ENCODE measurements at regions not wholly inside any gene's neighbourhood (a gene's known extent, or its start where the extent isn't known, plus 50 kb on each side); places are given as distances from the start of the nearest gene placed in this dataset.

- H3K27ac ChIP-seq (ENCODE audit: insufficient read depth, low read depth, low read length), result no peak overlapping the region
- peaks cover 1 to 3% of the 10 kb centered on the region in 2 experiments for H3K27me3 ChIP-seq (ENCODE audit: control insufficient read depth in 2 of 2, insufficient read depth in 2 of 2, low read length in 2 of 2)
- no peak overlapping the region for H2AFZ ChIP-seq (ENCODE audit: low read depth, low read length)
- intact Hi-C loops (cut with micrococcal nuclease) (no loop called here), dilution Hi-C loops (cut with MboI; ENCODE audit: extremely low pct_ligation_motif_present, low sequenced_read_pairs) (no loop called here)
- H3K9ac ChIP-seq (replicated peaks; ENCODE audit: extremely low read depth, insufficient read depth, low read length), result no peak overlapping the region
- H3K4me2 ChIP-seq (ENCODE audit: insufficient read depth, low read length), result no peak overlapping the region
- ChIA-PET CTCF (interaction anchor here (1.0 kb wide), 1 partner anchor 14 kb away, joined by 3 read pairs; no protein-coding TSS in a partner anchor), POLR2A (no interaction called here)
- no peaks in the 10 kb centered on the region for H3K79me2 ChIP-seq (ENCODE audit: control insufficient read depth, insufficient read depth, low read length)
- DNase-seq (ENCODE audit: low read depth, low spot score) (no peak), FAIRE-seq (no peak)
- no TSS peak for BruUV-seq (replicated peaks)
- no peaks in the 10 kb centered on the region for H3K9me3 ChIP-seq (replicated peaks; ENCODE audit: control insufficient read depth, insufficient read depth, low read length)
- no peak overlapping the region for H3K4me3 ChIP-seq (replicated peaks in 1 of 3; ENCODE audit: insufficient read depth in 1 of 3, low read depth in 1 of 3, low read length in 3 of 3)
- no peaks in the 10 kb centered on the region for H3K36me3 ChIP-seq (ENCODE audit: control insufficient read depth in 2 of 2, extremely low read depth in 1 of 2, insufficient read depth in 2 of 2, low read length in 2 of 2)
- TF ChIP-seq POLR2AphosphoS5 (IDR thresholded peaks at IDR 0.05; ENCODE audit: insufficient read depth, low read depth, low read length) (no peak), POLR2A (IDR thresholded peaks at IDR 0.05; ENCODE audit: low read depth, low read length) (no peak), MYC (IDR thresholded peaks at IDR 0.05; ENCODE audit: low read depth, low read length) (no peak), EZH2 (IDR thresholded peaks at IDR 0.05; ENCODE audit: borderline replicate concordance, low read depth, low read length, severe bottlenecking) (no peak), GATA2 (IDR thresholded peaks at IDR 0.05; ENCODE audit: insufficient read depth, insufficient read length, low read depth, low read length) (no peak), JUN (IDR thresholded peaks at IDR 0.05; ENCODE audit: borderline replicate concordance, insufficient read depth, insufficient read length, low read depth) (no peak), FOS (IDR thresholded peaks at IDR 0.05; ENCODE audit: borderline replicate concordance, insufficient read depth, low read length) (no peak)
- TF ChIP-seq, protein P1, sequence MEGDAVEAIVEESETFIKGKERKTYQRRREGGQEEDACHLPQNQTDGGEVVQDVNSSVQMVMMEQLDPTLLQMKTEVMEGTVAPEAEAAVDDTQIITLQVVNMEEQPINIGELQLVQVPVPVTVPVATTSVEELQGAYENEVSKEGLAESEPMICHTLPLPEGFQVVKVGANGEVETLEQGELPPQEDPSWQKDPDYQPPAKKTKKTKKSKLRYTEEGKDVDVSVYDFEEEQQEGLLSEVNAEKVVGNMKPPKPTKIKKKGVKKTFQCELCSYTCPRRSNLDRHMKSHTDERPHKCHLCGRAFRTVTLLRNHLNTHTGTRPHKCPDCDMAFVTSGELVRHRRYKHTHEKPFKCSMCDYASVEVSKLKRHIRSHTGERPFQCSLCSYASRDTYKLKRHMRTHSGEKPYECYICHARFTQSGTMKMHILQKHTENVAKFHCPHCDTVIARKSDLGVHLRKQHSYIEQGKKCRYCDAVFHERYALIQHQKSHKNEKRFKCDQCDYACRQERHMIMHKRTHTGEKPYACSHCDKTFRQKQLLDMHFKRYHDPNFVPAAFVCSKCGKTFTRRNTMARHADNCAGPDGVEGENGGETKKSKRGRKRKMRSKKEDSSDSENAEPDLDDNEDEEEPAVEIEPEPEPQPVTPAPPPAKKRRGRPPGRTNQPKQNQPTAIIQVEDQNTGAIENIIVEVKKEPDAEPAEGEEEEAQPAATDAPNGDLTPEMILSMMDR (IDR thresholded peaks at IDR 0.05; ENCODE audit: extremely low read depth in 1 of 2, insufficient read depth in 1 of 2, low read depth in 1 of 2, low read length in 2 of 2), result no peak
- TF ChIP-seq, protein P2, sequence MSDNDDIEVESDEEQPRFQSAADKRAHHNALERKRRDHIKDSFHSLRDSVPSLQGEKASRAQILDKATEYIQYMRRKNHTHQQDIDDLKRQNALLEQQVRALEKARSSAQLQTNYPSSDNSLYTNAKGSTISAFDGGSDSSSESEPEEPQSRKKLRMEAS (IDR thresholded peaks at IDR 0.05; ENCODE audit: insufficient read depth, insufficient read length), result no peak
- H3K9me1 ChIP-seq (replicated peaks; ENCODE audit: control insufficient read depth, extremely low read depth, insufficient read depth, low read length), result no peaks in the 10 kb centered on the region
- H4K20me1 ChIP-seq (replicated peaks; ENCODE audit: control insufficient read depth, extremely low read depth, insufficient read depth, low read length), result no peaks in the 10 kb centered on the region
- no peaks in the 10 kb centered on the region for H3K4me1 ChIP-seq (ENCODE audit: control insufficient read depth, extremely low read depth, insufficient read depth, low read length)
Observed at GRCh38 chr4:141314627-141315026, 93.9 kb downstream of the ZNF330 start.
